SK-N-SH (cell line): ENCODE measurements at regions not wholly inside any gene's neighbourhood (a gene's known extent, or its start where the extent isn't known, plus 50 kb on each side); places are given as distances from the start of the nearest gene placed in this dataset.

Experiments
- CTCF ChIA-PET: fragments of 300-600, 350-600 bp; formaldehyde crosslinking; extraction: SDS; loops from one replicate; lab custom pipeline; 2021; lab: Yijun Ruan, JAX
- POLR2A ChIA-PET: fragments of 350-600 bp; sonication (Branson Sonifier 250); formaldehyde crosslinking; extraction: SDS; loops from one replicate; lab custom pipeline; 2020; ENCODE audit warnings: antibody characterized with exemption, inconsistent platforms; lab: Yijun Ruan, JAX
- DNase-seq: peaks from one replicate; pipeline ENCODE4 v3.0.0; 2012
- H2AFZ ChIP-seq: fragments of 200-600 bp; sonication (generic); 2 replicates; pipeline ENCODE4 v1.8.1; 2016; ENCODE audit warnings: antibody characterized with exemption, mild to moderate bottlenecking, low read depth
- H3F3A ChIP-seq: fragments of 200-600 bp; sonication (generic); replicated peaks from 2 replicates; pipeline ENCODE3; 2016; ENCODE audit warnings: antibody characterized with exemption, mild to moderate bottlenecking; ENCODE audit not compliant: insufficient read depth
- H3K27ac ChIP-seq, 2 experiments: fragments of 200-500 bp in 1 of 2; fragments of 200-600 bp in 1 of 2; sonication (Bioruptor generic) in 1 of 2; sonication (generic), shearing (Covaris generic) in 1 of 2; 2 replicates each; pipeline versions ENCODE4 v1.5.1 to v1.6.1; 2014 to 2016; ENCODE audit warnings: low read depth in 2 of 2, inconsistent platforms in 1 of 2, low read length in 1 of 2, mild to moderate bottlenecking in 1 of 2, mixed read lengths in 1 of 2
- H3K27me3 ChIP-seq: fragments of 200-600 bp; sonication (generic), shearing (Covaris generic); 2 replicates; pipeline ENCODE4 v1.6.1; 2016; ENCODE audit warnings: mixed run types; ENCODE audit not compliant: insufficient read depth
- H3K36me3 ChIP-seq, 2 experiments: fragments of 200-500 bp in 1 of 2; fragments of 200-600 bp in 1 of 2; sonication (Bioruptor generic) in 1 of 2; sonication (generic) in 1 of 2; replicated peaks in 1 of 2; 2 replicates each; pipeline versions ENCODE3 to v1.5.1; 2014 to 2016; ENCODE audit warnings: low read length in 1 of 2, mild to moderate bottlenecking in 1 of 2; ENCODE audit not compliant: insufficient read depth in 2 of 2, control insufficient read depth in 1 of 2
- H3K4me1 ChIP-seq, 2 experiments: fragments of 200-500 bp in 1 of 2; fragments of 200-600 bp in 1 of 2; sonication (Bioruptor generic) in 1 of 2; sonication (generic), shearing (Covaris generic) in 1 of 2; 2 replicates each; pipeline versions ENCODE4 v1.5.1 to v1.6.1; 2014 to 2016; ENCODE audit warnings: low read depth in 1 of 2, low read length in 1 of 2, mixed run types in 1 of 2; ENCODE audit not compliant: insufficient read depth in 2 of 2, control insufficient read depth in 1 of 2
- H3K4me2 ChIP-seq: fragments of 200-600 bp; sonication (generic), shearing (Covaris generic); 2 replicates; pipeline ENCODE4 v1.6.1; 2017; ENCODE audit warnings: mixed run types
- H3K4me3 ChIP-seq, 2 experiments: fragments of 200-500 bp in 1 of 2; fragments of 200-600 bp in 1 of 2; sonication (Bioruptor generic) in 1 of 2; sonication (generic), shearing (Covaris generic) in 1 of 2; 2 replicates each; pipeline versions ENCODE4 v1.5.1 to v1.8.1; 2014 to 2016; ENCODE audit warnings: low read depth in 2 of 2, inconsistent platforms in 1 of 2, low read length in 1 of 2, mild to moderate bottlenecking in 1 of 2, mixed read lengths in 1 of 2, moderate library complexity in 1 of 2
- H3K79me2 ChIP-seq: fragments of 200-600 bp; sonication (generic); 2 replicates; pipeline ENCODE4 v1.8.1; 2017; ENCODE audit warnings: mild to moderate bottlenecking; ENCODE audit not compliant: insufficient read depth
- H3K9ac ChIP-seq: fragments of 200-600 bp; sonication (generic); 2 replicates; pipeline ENCODE4 v1.6.1; 2017; ENCODE audit warnings: mixed run types
- H3K9me2 ChIP-seq: fragments of 200-600 bp; sonication (generic); 2 replicates; pipeline ENCODE4 v1.6.1; 2017; ENCODE audit warnings: mixed run types
- H3K9me3 ChIP-seq: fragments of 200-600 bp; sonication (generic); 2 replicates; pipeline ENCODE4 v1.6.1; 2017; ENCODE audit warnings: mixed run types, mild to moderate bottlenecking, moderate library complexity
- H4K20me1 ChIP-seq: fragments of 200-600 bp; sonication (generic); 2 replicates; pipeline ENCODE4 v1.6.1; 2017; ENCODE audit warnings: mild to moderate bottlenecking, mixed run types; ENCODE audit not compliant: insufficient read depth
- CTCF ChIP-seq: fragments of 200-600 bp; sonication (generic); IDR thresholded peaks from 2 replicates; pipeline ENCODE4 v1.6.1; 2017; ENCODE audit warnings: antibody characterized with exemption, mild to moderate bottlenecking, moderate library complexity
- ELF1 ChIP-seq: IDR thresholded peaks from 2 replicates; pipeline ENCODE4 v1.4.0; 2012
- FOSL2 ChIP-seq: IDR thresholded peaks from 2 replicates; pipeline ENCODE4 v1.4.0; 2012; ENCODE audit warnings: low read depth, mild to moderate bottlenecking, moderate library complexity, borderline replicate concordance
- FOXJ3 ChIP-seq: sonication (generic); formaldehyde crosslinking; IDR thresholded peaks from 2 replicates; pipeline ENCODE4 v1.5.1; 2020; ENCODE audit warnings: mild to moderate bottlenecking, missing genetic modification reagents
- FOXM1 ChIP-seq: IDR thresholded peaks from 2 replicates; pipeline ENCODE4 v1.4.0; 2012; ENCODE audit warnings: low read depth, mild to moderate bottlenecking
- GABPA ChIP-seq: IDR thresholded peaks from 2 replicates; pipeline ENCODE4 v1.4.0; 2012; ENCODE audit warnings: low read depth, mild to moderate bottlenecking
- GATA2 ChIP-seq: sonication (generic); formaldehyde crosslinking; IDR thresholded peaks from 2 replicates; pipeline ENCODE4 v1.5.0; 2020; ENCODE audit warnings: mild to moderate bottlenecking, missing genetic modification reagents
- MEF2A ChIP-seq: IDR thresholded peaks from 2 replicates; pipeline ENCODE4 v1.4.0; 2012; ENCODE audit warnings: low read depth, borderline replicate concordance
- NFIC ChIP-seq: IDR thresholded peaks from 2 replicates; pipeline ENCODE4 v1.4.0; 2012; ENCODE audit warnings: borderline replicate concordance
- NRF1 ChIP-seq: IDR thresholded peaks from 2 replicates; pipeline ENCODE4 v1.6.1; 2012; ENCODE audit warnings: low read depth, mild to moderate bottlenecking, low read length
- POLR2AphosphoS5 ChIP-seq: IDR thresholded peaks from 2 replicates; pipeline ENCODE4 v1.6.1; 2012; ENCODE audit warnings: low read depth, low read length
- RCOR1 ChIP-seq: fragments of 150-350 bp; IDR thresholded peaks from 2 replicates; pipeline ENCODE4 v1.6.1; 2017; ENCODE audit warnings: antibody characterized with exemption, low read length
- RXRA ChIP-seq: IDR thresholded peaks from 2 replicates; pipeline ENCODE4 v1.4.0; 2012; ENCODE audit warnings: low read depth, mild to moderate bottlenecking, borderline replicate concordance
- SIN3A ChIP-seq: IDR thresholded peaks from 2 replicates; pipeline ENCODE4 v1.6.1; 2012; ENCODE audit warnings: low read depth, mild to moderate bottlenecking, low read length, moderate library complexity, borderline replicate concordance
- SMC3 ChIP-seq: IDR thresholded peaks from 2 replicates; pipeline ENCODE4 v1.6.1; 2012; ENCODE audit warnings: low read depth, low read length, improper control_type of control experiment
- WGBS: methylation state at CpG from one replicate; pipeline ENCODE4 v1.1.6; 2017; ENCODE audit warnings: low lambda C conversion rate; 5-methylcytosine and 5-hydroxymethylcytosine counted together
- TF ChIP-seq, protein P1 (sequence below): IDR thresholded peaks from 2 replicates; pipeline ENCODE4 v1.4.0; 2012; ENCODE audit warnings: low read depth, borderline replicate concordance
- TF ChIP-seq, protein P2 (sequence below): fragments of 150-350 bp; IDR thresholded peaks from 2 replicates; pipeline ENCODE4 v1.6.1; 2017; ENCODE audit warnings: antibody characterized with exemption, low read length, low read depth, borderline replicate concordance
- TF ChIP-seq, protein P3 (sequence below): fragments of 150-350 bp; IDR thresholded peaks from 2 replicates; pipeline ENCODE4 v1.6.1; 2016; ENCODE audit warnings: mild to moderate bottlenecking, low read depth, low read length
- TF ChIP-seq, protein P4 (sequence below): IDR thresholded peaks from 2 replicates; pipeline ENCODE4 v1.4.0; 2012; ENCODE audit warnings: low read depth, borderline replicate concordance

- TF ChIP-seq, protein P1, sequence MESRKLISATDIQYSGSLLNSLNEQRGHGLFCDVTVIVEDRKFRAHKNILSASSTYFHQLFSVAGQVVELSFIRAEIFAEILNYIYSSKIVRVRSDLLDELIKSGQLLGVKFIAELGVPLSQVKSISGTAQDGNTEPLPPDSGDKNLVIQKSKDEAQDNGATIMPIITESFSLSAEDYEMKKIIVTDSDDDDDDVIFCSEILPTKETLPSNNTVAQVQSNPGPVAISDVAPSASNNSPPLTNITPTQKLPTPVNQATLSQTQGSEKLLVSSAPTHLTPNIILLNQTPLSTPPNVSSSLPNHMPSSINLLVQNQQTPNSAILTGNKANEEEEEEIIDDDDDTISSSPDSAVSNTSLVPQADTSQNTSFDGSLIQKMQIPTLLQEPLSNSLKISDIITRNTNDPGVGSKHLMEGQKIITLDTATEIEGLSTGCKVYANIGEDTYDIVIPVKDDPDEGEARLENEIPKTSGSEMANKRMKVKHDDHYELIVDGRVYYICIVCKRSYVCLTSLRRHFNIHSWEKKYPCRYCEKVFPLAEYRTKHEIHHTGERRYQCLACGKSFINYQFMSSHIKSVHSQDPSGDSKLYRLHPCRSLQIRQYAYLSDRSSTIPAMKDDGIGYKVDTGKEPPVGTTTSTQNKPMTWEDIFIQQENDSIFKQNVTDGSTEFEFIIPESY, result no peak
- TF ChIP-seq, protein P2, sequence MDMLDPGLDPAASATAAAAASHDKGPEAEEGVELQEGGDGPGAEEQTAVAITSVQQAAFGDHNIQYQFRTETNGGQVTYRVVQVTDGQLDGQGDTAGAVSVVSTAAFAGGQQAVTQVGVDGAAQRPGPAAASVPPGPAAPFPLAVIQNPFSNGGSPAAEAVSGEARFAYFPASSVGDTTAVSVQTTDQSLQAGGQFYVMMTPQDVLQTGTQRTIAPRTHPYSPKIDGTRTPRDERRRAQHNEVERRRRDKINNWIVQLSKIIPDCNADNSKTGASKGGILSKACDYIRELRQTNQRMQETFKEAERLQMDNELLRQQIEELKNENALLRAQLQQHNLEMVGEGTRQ, result no peak
- TF ChIP-seq, protein P3, sequence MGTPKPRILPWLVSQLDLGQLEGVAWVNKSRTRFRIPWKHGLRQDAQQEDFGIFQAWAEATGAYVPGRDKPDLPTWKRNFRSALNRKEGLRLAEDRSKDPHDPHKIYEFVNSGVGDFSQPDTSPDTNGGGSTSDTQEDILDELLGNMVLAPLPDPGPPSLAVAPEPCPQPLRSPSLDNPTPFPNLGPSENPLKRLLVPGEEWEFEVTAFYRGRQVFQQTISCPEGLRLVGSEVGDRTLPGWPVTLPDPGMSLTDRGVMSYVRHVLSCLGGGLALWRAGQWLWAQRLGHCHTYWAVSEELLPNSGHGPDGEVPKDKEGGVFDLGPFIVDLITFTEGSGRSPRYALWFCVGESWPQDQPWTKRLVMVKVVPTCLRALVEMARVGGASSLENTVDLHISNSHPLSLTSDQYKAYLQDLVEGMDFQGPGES, result no peak
- TF ChIP-seq, protein P4, sequence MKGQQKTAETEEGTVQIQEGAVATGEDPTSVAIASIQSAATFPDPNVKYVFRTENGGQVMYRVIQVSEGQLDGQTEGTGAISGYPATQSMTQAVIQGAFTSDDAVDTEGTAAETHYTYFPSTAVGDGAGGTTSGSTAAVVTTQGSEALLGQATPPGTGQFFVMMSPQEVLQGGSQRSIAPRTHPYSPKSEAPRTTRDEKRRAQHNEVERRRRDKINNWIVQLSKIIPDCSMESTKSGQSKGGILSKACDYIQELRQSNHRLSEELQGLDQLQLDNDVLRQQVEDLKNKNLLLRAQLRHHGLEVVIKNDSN, result no peak
- TF ChIP-seq SIN3A, result no peak
- no peak for TF ChIP-seq NRF1
- TF ChIP-seq GABPA, result no peak
- no peak for TF ChIP-seq MEF2A
- no peak for TF ChIP-seq FOXJ3 (CRISPR knock-in tag)
Observed at GRCh38 chr12:66999141-66999540, 270.0 kb upstream of the CAND1 start (continued).

- Histone ChIP-seq H3K36me3 (no peaks in the 10 kb centered on the region), H3K79me2 (no peaks in the 10 kb centered on the region), H3K9ac (no peak overlapping the region), H3K27me3 (no peaks in the 10 kb centered on the region), H3K4me2 (no peak overlapping the region), H3K4me3 (no peak overlapping the region), H4K20me1 (no peaks in the 10 kb centered on the region), H3F3A (no peaks in the 10 kb centered on the region), H3K9me3 (no peaks in the 10 kb centered on the region), H2AFZ (no peak overlapping the region), H3K4me1 (no peaks in the 10 kb centered on the region), H3K9me2 (no peaks in the 10 kb centered on the region), H3K27ac (no peak overlapping the region)
- TF ChIP-seq GABPA, result no peak
- TF ChIP-seq GATA2 (CRISPR knock-in tag), result no peak
- no peak for TF ChIP-seq RXRA
- TF ChIP-seq RCOR1, result no peak
- no peak for TF ChIP-seq ELF1
- no peak for TF ChIP-seq FOXM1
- no peak for TF ChIP-seq NFIC
- TF ChIP-seq CTCF, result no peak
- no peak for TF ChIP-seq FOSL2
- TF ChIP-seq, protein P3, result no peak
- no peak for TF ChIP-seq SIN3A
- TF ChIP-seq, protein P2, result no peak
- no peak for TF ChIP-seq NRF1
- TF ChIP-seq FOXJ3 (CRISPR knock-in tag), result no peak
- no peak for TF ChIP-seq POLR2AphosphoS5
- TF ChIP-seq SMC3, result no peak
- ChIA-PET CTCF (no interaction called here), POLR2A (no interaction called here)
- WGBS, result 11% methylated on average over 2 of the region's 2 CpGs
- DNase-seq, result no peak
Observed at GRCh38 chr12:67001251-67001650, 267.9 kb upstream of the CAND1 start.
